ENCODE measurements at regions not wholly inside any gene's neighbourhood (a gene's known extent, or its start where the extent isn't known, plus 50 kb on each side); places are given as distances from the start of the nearest gene placed in this dataset.

GRCh38 chr5:145158730-145159129 is 676.4 kb downstream of the PRELID2 start:
- TF ChIP-seq CTCF (IDR thresholded peaks at IDR 0.05; ENCODE audit: low read depth, low read length) (no peak), POLR2A (IDR thresholded peaks at IDR 0.05; ENCODE audit: extremely low read depth, insufficient read length) (no peak), MAX (IDR thresholded peaks at IDR 0.05; ENCODE audit: low read depth, low read length) (no peak)

All from NB4 (cell line).